ENCODE measurements at regions not wholly inside any gene's neighbourhood (a gene's known extent, or its start where the extent isn't known, plus 50 kb on each side); places are given as distances from the start of the nearest gene placed in this dataset.

GRCh38 chr22:48395201-48395600 lies 1432.5 kb downstream of the BRD1 start:
- no peak overlapping the region for H3K4me3 ChIP-seq (ENCODE audit: insufficient read depth, low read length, poor library complexity, severe bottlenecking)
- no peaks in the 10 kb centered on the region for H3K9me3 ChIP-seq (ENCODE audit: insufficient read depth, low read length)
- H2AFZ ChIP-seq (ENCODE audit: low read depth, low read length, severe bottlenecking), result no peak overlapping the region
- H3K9ac ChIP-seq (ENCODE audit: low read length), result no peak overlapping the region
- no peaks in the 10 kb centered on the region for H3K36me3 ChIP-seq (ENCODE audit: low read length)
- H4K20me1 ChIP-seq (ENCODE audit: low read depth, low read length), result no peaks in the 10 kb centered on the region
- H3K9me2 ChIP-seq (replicated peaks; ENCODE audit: insufficient read depth, low read length), result no peaks in the 10 kb centered on the region
- TF ChIP-seq EZH2phosphoT487 (conservative IDR thresholded peaks at IDR 0.05; ENCODE audit: low read length) (no peak), CTCF (IDR thresholded peaks at IDR 0.05; ENCODE audit: insufficient read depth, low read length, poor library complexity, severe bottlenecking) (no peak)
- H3K27me3 ChIP-seq (ENCODE audit: low read length), result no peaks in the 10 kb centered on the region
- H3K27ac ChIP-seq (ENCODE audit: low read depth, low read length), result no peak overlapping the region
- H3F3A ChIP-seq (ENCODE audit: insufficient read depth), result no peaks in the 10 kb centered on the region
- no peaks in the 10 kb centered on the region for H3K79me2 ChIP-seq (ENCODE audit: insufficient read depth, low read length)
- no peak overlapping the region for H3K4me2 ChIP-seq (ENCODE audit: low read depth, low read length, poor library complexity, severe bottlenecking)

DNA sequence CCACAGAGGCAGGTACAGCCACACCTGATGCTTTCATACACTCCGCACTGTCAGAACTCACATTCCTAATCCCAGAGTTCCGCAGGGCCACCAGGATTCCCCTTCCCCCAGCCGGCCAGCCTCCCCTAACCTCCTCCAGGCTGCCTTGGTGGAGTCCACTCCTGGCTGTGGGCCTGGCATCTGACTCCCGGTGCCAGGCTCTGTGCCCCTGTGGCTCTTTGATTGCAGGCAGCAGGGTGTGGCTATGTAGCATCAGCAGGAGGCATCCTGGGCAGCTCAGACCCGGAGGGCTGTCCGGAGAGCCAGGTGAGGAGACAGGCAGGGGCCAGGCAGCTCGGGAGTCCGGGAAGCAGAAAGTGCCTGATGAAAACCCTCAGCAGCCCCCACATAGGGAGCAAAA lies 1432.9 kb downstream of the BRD1 start:
- TF ChIP-seq CTCF (IDR thresholded peaks at IDR 0.05; ENCODE audit: insufficient read depth, low read length, poor library complexity, severe bottlenecking) (no peak), EZH2phosphoT487 (conservative IDR thresholded peaks at IDR 0.05; ENCODE audit: low read length) (no peak)
- no peak overlapping the region for H3K4me2 ChIP-seq (ENCODE audit: low read depth, low read length, poor library complexity, severe bottlenecking)
- no peak overlapping the region for H2AFZ ChIP-seq (ENCODE audit: low read depth, low read length, severe bottlenecking)
- H3F3A ChIP-seq (ENCODE audit: insufficient read depth), result no peaks in the 10 kb centered on the region
- no peak overlapping the region for H3K4me3 ChIP-seq (ENCODE audit: insufficient read depth, low read length, poor library complexity, severe bottlenecking)
- H3K27me3 ChIP-seq (ENCODE audit: low read length), result no peaks in the 10 kb centered on the region
- H3K36me3 ChIP-seq (ENCODE audit: low read length), result no peaks in the 10 kb centered on the region
- H3K27ac ChIP-seq (ENCODE audit: low read depth, low read length), result no peak overlapping the region
- H3K79me2 ChIP-seq (ENCODE audit: insufficient read depth, low read length), result no peaks in the 10 kb centered on the region
- no peaks in the 10 kb centered on the region for H4K20me1 ChIP-seq (ENCODE audit: low read depth, low read length)
- H3K9me2 ChIP-seq (replicated peaks; ENCODE audit: insufficient read depth, low read length), result no peaks in the 10 kb centered on the region
- H3K9ac ChIP-seq (ENCODE audit: low read length), result no peak overlapping the region
- H3K9me3 ChIP-seq (ENCODE audit: insufficient read depth, low read length), result no peaks in the 10 kb centered on the region

DNA sequence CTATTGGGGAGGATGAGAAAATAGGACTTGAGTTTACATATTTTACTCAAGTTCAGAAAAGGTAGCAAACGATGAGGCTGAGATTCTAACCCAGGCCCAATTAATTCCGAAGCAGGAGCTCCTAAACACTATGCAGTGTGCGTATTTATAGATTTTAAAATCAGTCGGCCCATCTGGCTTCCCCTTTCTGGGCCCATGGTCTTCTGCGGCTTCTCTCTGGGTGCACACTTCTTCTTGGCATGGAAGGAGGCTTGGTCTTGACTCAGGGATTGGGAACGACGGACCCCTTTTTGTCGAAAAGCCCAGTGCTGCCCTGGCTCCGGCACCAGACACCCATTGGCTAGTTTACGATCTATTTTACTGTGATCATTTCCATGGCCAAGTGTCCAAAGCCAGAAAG lies 1433.8 kb downstream of the BRD1 start:
- H3K36me3 ChIP-seq (ENCODE audit: low read length), result no peaks in the 10 kb centered on the region
- H3K9me3 ChIP-seq (ENCODE audit: insufficient read depth, low read length), result no peaks in the 10 kb centered on the region
- no peak overlapping the region for H3K4me2 ChIP-seq (ENCODE audit: low read depth, low read length, poor library complexity, severe bottlenecking)
- no peak overlapping the region for H3K27ac ChIP-seq (ENCODE audit: low read depth, low read length)
- no peaks in the 10 kb centered on the region for H3K79me2 ChIP-seq (ENCODE audit: insufficient read depth, low read length)
- no peak overlapping the region for H3K9ac ChIP-seq (ENCODE audit: low read length)
- no peaks in the 10 kb centered on the region for H3F3A ChIP-seq (ENCODE audit: insufficient read depth)
- H3K27me3 ChIP-seq (ENCODE audit: low read length), result no peaks in the 10 kb centered on the region
- H2AFZ ChIP-seq (ENCODE audit: low read depth, low read length, severe bottlenecking), result no peak overlapping the region
- H3K4me3 ChIP-seq (ENCODE audit: insufficient read depth, low read length, poor library complexity, severe bottlenecking), result no peak overlapping the region
- H3K9me2 ChIP-seq (replicated peaks; ENCODE audit: insufficient read depth, low read length), result no peaks in the 10 kb centered on the region
- H4K20me1 ChIP-seq (ENCODE audit: low read depth, low read length), result no peaks in the 10 kb centered on the region
- TF ChIP-seq CTCF (IDR thresholded peaks at IDR 0.05; ENCODE audit: insufficient read depth, low read length, poor library complexity, severe bottlenecking) (no peak), EZH2phosphoT487 (conservative IDR thresholded peaks at IDR 0.05; ENCODE audit: low read length) (no peak)

GRCh38 chr22:48393041-48393370 lies 1434.7 kb downstream of the BRD1 start:
- Histone ChIP-seq H3K9me2 (replicated peaks; ENCODE audit: insufficient read depth, low read length) (no peaks in the 10 kb centered on the region), H4K20me1 (ENCODE audit: low read depth, low read length) (no peaks in the 10 kb centered on the region), H3K9ac (ENCODE audit: low read length) (no peak overlapping the region), H3F3A (ENCODE audit: insufficient read depth) (no peaks in the 10 kb centered on the region), H3K9me3 (ENCODE audit: insufficient read depth, low read length) (no peaks in the 10 kb centered on the region), H3K4me3 (ENCODE audit: insufficient read depth, low read length, poor library complexity, severe bottlenecking) (no peak overlapping the region), H3K27ac (ENCODE audit: low read depth, low read length) (no peak overlapping the region), H2AFZ (ENCODE audit: low read depth, low read length, severe bottlenecking) (no peak overlapping the region), H3K36me3 (ENCODE audit: low read length) (no peaks in the 10 kb centered on the region), H3K79me2 (ENCODE audit: insufficient read depth, low read length) (no peaks in the 10 kb centered on the region), H3K4me2 (ENCODE audit: low read depth, low read length, poor library complexity, severe bottlenecking) (no peak overlapping the region), H3K27me3 (ENCODE audit: low read length) (no peaks in the 10 kb centered on the region)
- TF ChIP-seq EZH2phosphoT487 (conservative IDR thresholded peaks at IDR 0.05; ENCODE audit: low read length) (no peak), CTCF (IDR thresholded peaks at IDR 0.05; ENCODE audit: insufficient read depth, low read length, poor library complexity, severe bottlenecking) (no peak)
